ENCODE measurements at regions not wholly inside any gene's neighbourhood (a gene's known extent, or its start where the extent isn't known, plus 50 kb on each side); places are given as distances from the start of the nearest gene placed in this dataset.

DNA sequence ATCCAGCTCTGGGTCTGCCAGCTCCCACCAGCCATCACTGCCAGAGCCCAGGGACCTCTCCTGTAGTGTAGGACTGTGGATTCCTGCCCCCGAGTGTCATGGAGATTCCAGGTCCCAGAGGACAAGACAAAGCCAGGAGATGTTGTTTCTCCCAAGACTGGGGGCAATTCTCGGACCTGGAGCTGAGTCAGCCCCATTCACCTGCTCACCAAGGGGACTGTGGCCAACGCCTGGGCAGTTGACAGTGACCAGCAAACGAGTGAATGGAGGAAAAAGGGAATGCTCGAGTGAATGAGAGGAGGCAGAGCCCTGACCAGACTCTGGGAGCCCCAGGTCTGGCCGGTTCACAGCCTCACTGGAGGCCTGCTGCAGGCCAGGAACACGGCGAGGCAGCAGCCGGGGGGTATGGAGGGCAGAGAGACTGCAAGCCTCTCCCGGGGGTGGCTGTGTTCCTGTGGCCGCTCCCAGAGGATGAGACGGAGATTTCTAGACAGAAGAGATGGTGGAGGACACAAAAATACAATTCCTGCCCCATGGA is 61.3 kb upstream of the PRR5 start:
- TF ChIP-seq ZNF830 (tag by site-specific recombination; IDR thresholded peaks at IDR 0.05; ENCODE audit: low read depth), result no peak
- TF ChIP-seq ZNF777 (tag by site-specific recombination; IDR thresholded peaks at IDR 0.05; ENCODE audit: borderline replicate concordance), result no peak
- no peak for TF ChIP-seq ZNF624 (tag by site-specific recombination; IDR thresholded peaks at IDR 0.05)
- TF ChIP-seq BCL11B (tag by site-specific recombination; IDR thresholded peaks at IDR 0.05; ENCODE audit: low read depth), result no peak
- no peak for TF ChIP-seq ELK4 (IDR thresholded peaks at IDR 0.05; ENCODE audit: borderline replicate concordance, low read depth, low read length)
- no peak for TF ChIP-seq YY2 (tag by site-specific recombination; IDR thresholded peaks at IDR 0.05)
- TF ChIP-seq ZNF391 (tag by site-specific recombination; IDR thresholded peaks at IDR 0.05; ENCODE audit: borderline replicate concordance, low read depth), result no peak
- TF ChIP-seq ZNF785 (tag by site-specific recombination; IDR thresholded peaks at IDR 0.05), result no peak
- TF ChIP-seq ZNF837 (tag by site-specific recombination; IDR thresholded peaks at IDR 0.05), result no peak
- no peak for TF ChIP-seq KLF8 (tag by site-specific recombination; IDR thresholded peaks at IDR 0.05)
- no peak for TF ChIP-seq ZNF248 (tag by site-specific recombination; IDR thresholded peaks at IDR 0.05)
- TF ChIP-seq ZNF768 (tag by site-specific recombination; IDR thresholded peaks at IDR 0.05), result no peak
- no peak for TF ChIP-seq ZNF302 (tag by site-specific recombination; IDR thresholded peaks at IDR 0.05; ENCODE audit: low read depth)
- TF ChIP-seq ZNF354C (tag by site-specific recombination; IDR thresholded peaks at IDR 0.05; ENCODE audit: borderline replicate concordance, low read depth), result no peak
- Histone ChIP-seq H3K4me1 (ENCODE audit: control insufficient read depth, insufficient read depth, low read length) (no peaks in the 10 kb centered on the region), H3K27ac (ENCODE audit: extremely low read depth, low read depth, low read length) (no peak overlapping the region), H3K36me3 (ENCODE audit: control insufficient read depth in 2 of 2, insufficient read depth in 1 of 2, low read length in 2 of 2) (no peaks in the 10 kb centered on the region), H3K9me3 (ENCODE audit: control insufficient read depth, insufficient read depth, low read depth, low read length) (no peaks in the 10 kb centered on the region), H3K4me3 (ENCODE audit: low read depth, low read length) (no peak overlapping the region)
- POLR2A ChIA-PET, result no interaction called here
- CTCF ChIA-PET, result interaction anchor here (0.6 to 1.2 kb wide), 3 partner anchors 10 to 1388 kb away, joined by 3 to 5 read pairs (median 3); no protein-coding TSS in a partner anchor

DNA sequence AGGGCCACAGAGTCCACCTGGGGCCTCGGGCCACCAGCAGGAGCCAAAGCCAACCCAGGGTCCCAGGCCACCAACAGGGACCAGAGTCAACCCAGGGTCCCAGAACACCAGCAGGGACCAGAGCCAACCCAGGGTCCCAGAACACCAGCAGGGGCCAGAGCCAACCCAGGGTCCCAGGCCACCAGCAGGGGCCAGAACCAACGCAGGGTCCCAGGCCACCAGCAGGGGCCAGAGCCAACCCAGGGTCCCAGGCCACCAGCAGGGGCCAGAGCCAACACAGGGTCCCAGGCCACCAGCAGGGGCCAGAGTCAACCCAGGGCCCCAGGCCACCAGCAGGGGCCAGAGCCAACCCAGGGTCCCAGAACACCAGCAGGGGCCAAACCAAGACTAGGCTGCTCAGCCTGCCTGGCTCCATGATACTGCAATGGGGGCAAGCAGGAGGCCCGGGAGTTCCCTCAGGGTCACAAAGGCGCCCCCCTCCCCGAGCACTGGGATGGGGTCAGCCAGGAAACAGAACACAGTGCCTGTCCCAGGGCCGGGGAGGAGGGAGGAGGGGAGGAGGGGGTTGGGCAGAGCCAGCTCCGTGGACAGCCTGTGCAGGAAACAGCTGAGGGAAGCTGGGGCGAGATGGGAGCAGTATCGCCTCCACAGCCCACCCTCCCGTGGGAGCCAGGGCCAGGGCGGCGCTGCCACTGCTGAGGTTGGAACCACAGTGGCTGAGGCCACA is 62.0 kb upstream of the PRR5 start:
- no peaks in the 10 kb centered on the region for H3K36me3 ChIP-seq (ENCODE audit: control insufficient read depth in 2 of 2, insufficient read depth in 1 of 2, low read length in 2 of 2)
- no peaks in the 10 kb centered on the region for H3K9me3 ChIP-seq (ENCODE audit: control insufficient read depth, insufficient read depth, low read depth, low read length)
- CTCF ChIA-PET, result interaction anchor here (0.6 to 1.2 kb wide), 3 partner anchors 10 to 1387 kb away, joined by 3 to 5 read pairs (median 3); no protein-coding TSS in a partner anchor
- H3K27ac ChIP-seq (ENCODE audit: extremely low read depth, low read depth, low read length), result no peak overlapping the region
- POLR2A ChIA-PET, result no interaction called here
- no peaks in the 10 kb centered on the region for H3K4me1 ChIP-seq (ENCODE audit: control insufficient read depth, insufficient read depth, low read length)
- H3K4me3 ChIP-seq (ENCODE audit: low read depth, low read length), result no peak overlapping the region
- TF ChIP-seq ZSCAN16 (tag by site-specific recombination; IDR thresholded peaks at IDR 0.05) (no peak), ZNF146 (tag by site-specific recombination; IDR thresholded peaks at IDR 0.05) (no peak), ZBTB8A (tag by site-specific recombination; IDR thresholded peaks at IDR 0.05) (no peak), ZNF473 (tag by site-specific recombination; IDR thresholded peaks at IDR 0.05) (no peak), ZNF626 (tag by site-specific recombination; IDR thresholded peaks at IDR 0.05) (no peak), ZNF341 (tag by site-specific recombination; IDR thresholded peaks at IDR 0.05; ENCODE audit: low read depth) (no peak), ZBTB49 (tag by site-specific recombination; IDR thresholded peaks at IDR 0.05; ENCODE audit: low read depth) (no peak), ZBTB48 (tag by site-specific recombination; IDR thresholded peaks at IDR 0.05) (no peak)
- TF ChIP-seq, protein P1, sequence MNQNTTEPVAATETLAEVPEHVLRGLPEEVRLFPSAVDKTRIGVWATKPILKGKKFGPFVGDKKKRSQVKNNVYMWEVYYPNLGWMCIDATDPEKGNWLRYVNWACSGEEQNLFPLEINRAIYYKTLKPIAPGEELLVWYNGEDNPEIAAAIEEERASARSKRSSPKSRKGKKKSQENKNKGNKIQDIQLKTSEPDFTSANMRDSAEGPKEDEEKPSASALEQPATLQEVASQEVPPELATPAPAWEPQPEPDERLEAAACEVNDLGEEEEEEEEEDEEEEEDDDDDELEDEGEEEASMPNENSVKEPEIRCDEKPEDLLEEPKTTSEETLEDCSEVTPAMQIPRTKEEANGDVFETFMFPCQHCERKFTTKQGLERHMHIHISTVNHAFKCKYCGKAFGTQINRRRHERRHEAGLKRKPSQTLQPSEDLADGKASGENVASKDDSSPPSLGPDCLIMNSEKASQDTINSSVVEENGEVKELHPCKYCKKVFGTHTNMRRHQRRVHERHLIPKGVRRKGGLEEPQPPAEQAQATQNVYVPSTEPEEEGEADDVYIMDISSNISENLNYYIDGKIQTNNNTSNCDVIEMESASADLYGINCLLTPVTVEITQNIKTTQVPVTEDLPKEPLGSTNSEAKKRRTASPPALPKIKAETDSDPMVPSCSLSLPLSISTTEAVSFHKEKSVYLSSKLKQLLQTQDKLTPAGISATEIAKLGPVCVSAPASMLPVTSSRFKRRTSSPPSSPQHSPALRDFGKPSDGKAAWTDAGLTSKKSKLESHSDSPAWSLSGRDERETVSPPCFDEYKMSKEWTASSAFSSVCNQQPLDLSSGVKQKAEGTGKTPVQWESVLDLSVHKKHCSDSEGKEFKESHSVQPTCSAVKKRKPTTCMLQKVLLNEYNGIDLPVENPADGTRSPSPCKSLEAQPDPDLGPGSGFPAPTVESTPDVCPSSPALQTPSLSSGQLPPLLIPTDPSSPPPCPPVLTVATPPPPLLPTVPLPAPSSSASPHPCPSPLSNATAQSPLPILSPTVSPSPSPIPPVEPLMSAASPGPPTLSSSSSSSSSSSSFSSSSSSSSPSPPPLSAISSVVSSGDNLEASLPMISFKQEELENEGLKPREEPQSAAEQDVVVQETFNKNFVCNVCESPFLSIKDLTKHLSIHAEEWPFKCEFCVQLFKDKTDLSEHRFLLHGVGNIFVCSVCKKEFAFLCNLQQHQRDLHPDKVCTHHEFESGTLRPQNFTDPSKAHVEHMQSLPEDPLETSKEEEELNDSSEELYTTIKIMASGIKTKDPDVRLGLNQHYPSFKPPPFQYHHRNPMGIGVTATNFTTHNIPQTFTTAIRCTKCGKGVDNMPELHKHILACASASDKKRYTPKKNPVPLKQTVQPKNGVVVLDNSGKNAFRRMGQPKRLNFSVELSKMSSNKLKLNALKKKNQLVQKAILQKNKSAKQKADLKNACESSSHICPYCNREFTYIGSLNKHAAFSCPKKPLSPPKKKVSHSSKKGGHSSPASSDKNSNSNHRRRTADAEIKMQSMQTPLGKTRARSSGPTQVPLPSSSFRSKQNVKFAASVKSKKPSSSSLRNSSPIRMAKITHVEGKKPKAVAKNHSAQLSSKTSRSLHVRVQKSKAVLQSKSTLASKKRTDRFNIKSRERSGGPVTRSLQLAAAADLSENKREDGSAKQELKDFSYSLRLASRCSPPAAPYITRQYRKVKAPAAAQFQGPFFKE (tag by site-specific recombination; IDR thresholded peaks at IDR 0.05; ENCODE audit: borderline replicate concordance), result no peak
- TF ChIP-seq, protein P2, sequence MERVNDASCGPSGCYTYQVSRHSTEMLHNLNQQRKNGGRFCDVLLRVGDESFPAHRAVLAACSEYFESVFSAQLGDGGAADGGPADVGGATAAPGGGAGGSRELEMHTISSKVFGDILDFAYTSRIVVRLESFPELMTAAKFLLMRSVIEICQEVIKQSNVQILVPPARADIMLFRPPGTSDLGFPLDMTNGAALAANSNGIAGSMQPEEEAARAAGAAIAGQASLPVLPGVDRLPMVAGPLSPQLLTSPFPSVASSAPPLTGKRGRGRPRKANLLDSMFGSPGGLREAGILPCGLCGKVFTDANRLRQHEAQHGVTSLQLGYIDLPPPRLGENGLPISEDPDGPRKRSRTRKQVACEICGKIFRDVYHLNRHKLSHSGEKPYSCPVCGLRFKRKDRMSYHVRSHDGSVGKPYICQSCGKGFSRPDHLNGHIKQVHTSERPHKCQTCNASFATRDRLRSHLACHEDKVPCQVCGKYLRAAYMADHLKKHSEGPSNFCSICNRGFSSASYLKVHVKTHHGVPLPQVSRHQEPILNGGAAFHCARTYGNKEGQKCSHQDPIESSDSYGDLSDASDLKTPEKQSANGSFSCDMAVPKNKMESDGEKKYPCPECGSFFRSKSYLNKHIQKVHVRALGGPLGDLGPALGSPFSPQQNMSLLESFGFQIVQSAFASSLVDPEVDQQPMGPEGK (tag by site-specific recombination; IDR thresholded peaks at IDR 0.05), result no peak
